Prostate gland (tissue), 2 donors: ENCODE measurements at regions not wholly inside any gene's neighbourhood (a gene's known extent, or its start where the extent isn't known, plus 50 kb on each side); places are given as distances from the start of the nearest gene placed in this dataset.

Experiments used
- CTCF ChIP-seq, 4 experiments: fragments of 200-600 bp in 2 of 4; fragments of 450-650 bp in 2 of 4; sonication (generic) in 2 of 4; IDR thresholded peaks; 1 replicate in 3 of 4; 2 replicates in 1 of 4; pipeline ENCODE4 v1.5.1; 2016 to 2019; ENCODE audit warnings: antibody characterized with exemption in 4 of 4, mild to moderate bottlenecking in 2 of 4, moderate library complexity in 2 of 4
- POLR2A ChIP-seq: fragments of 450-650 bp; IDR thresholded peaks from one replicate; pipeline ENCODE4 v1.6.1; 2016; ENCODE audit warnings: antibody characterized with exemption, mild to moderate bottlenecking
- POLR2AphosphoS5 ChIP-seq: sonication (generic); formaldehyde crosslinking; IDR thresholded peaks from one replicate; pipeline ENCODE4 v1.6.1; 2017; ENCODE audit warnings: antibody characterized with exemption

GRCh38 chr13:85441364-85441763 lies 357.9 kb downstream of the SLITRK6 start:
- TF ChIP-seq POLR2A (no peak), CTCF (IDR thresholded peaks at IDR 0.05) (no peak), POLR2AphosphoS5 (no peak)
